Retina (tissue), 1 donor: ENCODE measurements at regions not wholly inside any gene's neighbourhood (a gene's known extent, or its start where the extent isn't known, plus 50 kb on each side); places are given as distances from the start of the nearest gene placed in this dataset.
"Not testable (repeated sequence)": the region's sequence is repeated elsewhere in the genome, so short reads cannot be mapped to it uniquely, and the experiment has no call there.

ENCODE experiments used
- DNase-seq: peaks from one replicate; pipeline ENCODE4 v3.0.0-alpha.2; 2016

DNA sequence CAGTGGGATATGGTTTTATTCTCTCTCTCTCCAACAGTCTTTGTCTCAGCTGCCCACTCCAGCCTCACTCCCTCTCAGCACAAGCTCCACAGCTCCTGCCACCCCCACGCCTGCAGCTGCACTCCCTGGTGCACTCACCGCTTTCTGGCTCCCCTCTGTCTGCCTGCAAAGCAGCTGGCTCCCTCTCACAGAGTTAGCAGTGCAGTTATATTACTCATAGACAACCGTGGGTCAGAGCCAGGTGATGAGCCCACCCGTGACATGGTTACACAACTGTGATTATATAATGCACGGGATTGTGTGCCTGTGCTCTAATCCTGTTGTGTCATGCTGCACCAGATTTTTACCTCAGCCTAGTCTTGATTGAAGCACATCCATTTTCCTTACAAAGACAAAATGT, 276.9 kb upstream of the CHAC2 start:
- peak; percentile 33 for DNase-seq

DNA sequence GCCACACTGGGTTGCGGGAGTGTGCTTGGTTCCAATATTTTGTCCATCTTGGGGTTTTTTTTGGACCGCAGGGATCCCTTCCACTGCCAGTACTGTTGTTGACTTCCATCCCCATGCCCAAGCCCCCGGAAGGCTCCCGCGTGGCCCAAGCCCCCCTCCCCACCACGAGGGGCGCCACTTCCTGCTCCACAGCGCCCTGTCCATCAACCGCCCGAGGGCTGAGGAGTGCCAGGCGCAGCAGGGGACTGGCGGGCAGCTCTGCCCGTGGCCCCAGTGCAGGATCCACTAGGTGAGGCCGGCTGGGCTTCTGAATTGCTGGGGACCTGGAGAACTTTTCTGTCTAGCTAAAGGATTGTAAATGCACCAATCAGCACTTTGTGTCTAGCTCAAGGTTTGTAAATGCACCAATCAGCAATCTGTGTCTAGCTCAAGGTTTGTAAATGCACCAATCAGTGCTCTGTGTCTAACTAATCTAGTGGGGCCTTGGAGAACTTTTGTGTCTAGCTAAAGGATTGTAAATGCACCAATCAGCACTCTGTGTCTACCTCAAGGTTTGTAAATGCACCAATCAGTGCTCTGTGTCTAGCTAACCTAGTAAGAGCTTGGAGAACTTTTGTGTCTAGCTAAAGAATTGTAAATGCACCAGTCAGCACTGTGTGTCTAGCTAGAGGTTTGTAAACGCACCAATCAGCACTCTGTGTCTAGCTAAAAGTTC, 281.3 kb upstream of the CHAC2 start:
- DNase-seq, result not testable (repeated sequence)

DNA sequence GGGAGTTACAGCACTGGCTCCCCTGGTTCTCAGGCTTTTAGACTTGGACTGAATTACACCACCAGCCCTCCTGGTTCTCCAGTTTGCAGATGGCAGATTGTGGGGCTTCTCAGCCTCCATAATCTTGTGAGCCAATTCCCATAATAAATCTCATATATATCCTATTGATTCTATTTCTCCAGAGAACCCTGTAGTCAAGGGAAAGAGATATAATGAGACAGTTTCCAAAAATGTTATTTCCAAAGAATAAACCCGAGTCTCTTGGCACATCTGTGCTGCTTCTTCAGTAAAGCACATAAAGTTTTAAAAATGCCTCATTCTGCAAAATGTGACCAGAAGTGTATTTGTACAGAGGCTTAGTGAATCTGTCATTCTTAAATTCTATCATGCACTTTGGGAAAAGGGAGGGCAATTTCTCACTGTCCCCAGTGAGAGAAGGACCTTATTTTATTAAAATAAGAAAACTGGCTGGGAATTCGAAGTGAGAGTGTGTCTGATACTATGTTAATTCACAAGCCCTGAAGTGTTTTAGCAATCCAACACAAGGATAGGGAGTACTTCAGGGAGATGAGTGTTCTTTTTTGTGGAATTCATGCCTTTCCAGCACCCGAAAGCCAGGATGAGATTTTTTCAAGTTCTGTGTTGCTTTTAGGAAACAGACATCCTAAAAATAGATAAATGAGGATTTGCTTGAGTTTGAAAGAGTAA, 282.4 kb upstream of the CHAC2 start:
- no peak for DNase-seq

DNA sequence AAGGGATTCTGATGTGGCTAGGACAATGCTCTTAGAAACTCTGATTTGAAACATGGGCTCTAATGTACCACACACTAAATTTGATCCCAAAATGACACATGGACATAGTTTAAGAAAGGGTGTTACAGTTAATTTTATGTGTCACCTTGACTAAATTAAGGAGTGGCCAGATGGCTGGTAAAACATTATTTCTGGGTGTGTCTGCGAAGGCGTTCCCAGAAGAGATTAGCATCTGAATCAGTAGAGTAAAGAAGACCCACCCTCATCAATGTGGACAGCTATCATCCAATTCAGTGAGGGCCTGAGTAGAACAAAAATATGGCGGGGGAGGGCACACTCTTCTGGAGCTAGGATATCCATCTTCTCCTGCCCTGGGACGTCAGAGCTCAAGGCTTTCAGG, 283.1 kb upstream of the CHAC2 start:
- no peak for DNase-seq

DNA sequence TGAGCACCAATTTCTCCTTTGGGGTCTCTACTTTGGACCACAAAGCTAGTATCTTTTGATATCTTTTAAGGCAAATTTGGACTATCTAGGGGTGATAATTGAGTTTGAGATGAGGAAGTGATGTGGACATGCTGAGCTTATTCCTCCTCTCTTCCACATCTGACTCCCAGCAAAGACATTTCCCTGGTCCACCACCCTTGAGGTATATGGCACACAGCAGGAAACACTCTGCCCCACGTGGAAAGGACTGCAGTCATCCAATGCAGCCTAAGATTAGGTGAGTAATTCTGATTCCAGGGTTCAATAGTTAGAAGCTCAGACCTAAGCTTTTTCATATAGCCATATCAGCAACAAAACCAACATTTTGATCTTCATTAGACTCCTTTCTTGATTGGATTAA, 290.1 kb upstream of the CHAC2 start:
- DNase-seq, result no peak

DNA sequence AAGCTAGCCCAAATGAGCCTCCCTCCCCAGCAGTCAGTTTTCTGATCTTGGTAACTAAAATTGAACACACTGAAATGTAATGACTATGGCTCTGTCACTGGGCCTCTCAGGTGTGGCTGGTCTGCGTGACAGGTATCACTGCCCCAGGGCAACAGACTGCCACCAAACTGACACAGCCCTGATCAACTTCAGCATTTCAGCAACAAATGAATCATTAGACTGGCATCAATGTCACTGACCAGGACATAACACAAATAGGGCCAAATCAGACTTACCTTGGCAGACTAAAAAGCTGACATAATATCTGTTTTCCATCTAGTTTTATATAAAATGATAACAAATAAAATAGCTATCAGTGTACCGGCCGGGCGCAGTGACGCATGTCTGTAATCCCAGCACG, 290.8 kb upstream of the CHAC2 start:
- DNase-seq, result no peak

DNA sequence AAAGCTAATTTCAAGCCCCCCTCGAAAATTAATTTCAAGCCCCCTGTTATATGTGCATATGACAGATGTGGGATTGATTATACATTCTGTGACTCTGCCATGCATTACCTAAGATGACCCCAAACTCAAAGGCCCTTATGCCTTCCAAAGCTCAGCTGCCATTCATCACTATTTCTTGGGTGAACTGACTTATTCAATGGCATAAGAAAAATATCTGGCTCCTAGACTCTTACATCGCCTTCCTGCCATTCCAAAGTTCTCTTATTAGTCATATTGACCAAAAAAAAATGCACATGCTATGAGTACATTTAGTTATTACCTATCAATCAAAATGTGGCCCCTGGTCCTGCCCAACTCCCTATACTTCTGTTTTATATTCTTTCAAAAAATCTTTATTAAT, 291.8 kb upstream of the CHAC2 start:
- DNase-seq, result no peak

DNA sequence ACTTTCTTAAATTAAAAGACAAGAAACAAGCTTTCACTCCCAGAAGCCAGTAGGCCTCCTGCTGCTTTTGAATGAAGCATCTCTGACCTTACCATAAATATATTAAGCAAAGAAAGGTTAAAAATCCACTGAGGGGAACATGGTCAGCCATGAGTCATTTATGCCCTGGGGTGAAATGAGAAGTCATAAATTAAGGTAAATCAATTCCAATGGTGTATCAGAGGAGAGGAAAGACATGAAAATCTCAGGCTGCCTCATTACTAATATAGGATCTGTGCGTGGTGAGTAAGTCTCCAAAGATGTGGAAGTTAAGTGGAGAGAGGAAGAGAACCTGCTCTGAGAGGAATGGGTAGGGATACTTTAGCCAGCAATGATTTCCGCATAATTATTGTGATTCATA, 292.3 kb upstream of the CHAC2 start:
- no peak for DNase-seq

DNA sequence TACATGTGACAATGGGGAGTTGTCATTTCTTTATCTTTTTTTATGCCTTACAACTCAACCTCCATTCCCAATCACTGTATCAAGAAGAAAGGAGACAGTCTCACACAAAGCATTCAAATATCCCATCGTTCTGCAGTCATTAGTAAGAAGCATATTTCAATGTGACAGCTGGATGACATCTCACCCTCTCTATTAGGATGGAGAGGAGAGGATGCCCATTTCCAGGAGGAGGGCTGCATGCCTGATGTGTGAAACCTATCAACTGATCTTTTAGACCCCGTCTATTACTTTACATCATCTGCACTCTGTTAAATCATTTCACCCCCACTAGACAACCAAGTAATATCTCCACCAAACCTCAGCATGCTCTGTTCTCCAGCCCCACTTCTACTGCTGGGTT, 292.7 kb upstream of the CHAC2 start:
- no peak for DNase-seq

DNA sequence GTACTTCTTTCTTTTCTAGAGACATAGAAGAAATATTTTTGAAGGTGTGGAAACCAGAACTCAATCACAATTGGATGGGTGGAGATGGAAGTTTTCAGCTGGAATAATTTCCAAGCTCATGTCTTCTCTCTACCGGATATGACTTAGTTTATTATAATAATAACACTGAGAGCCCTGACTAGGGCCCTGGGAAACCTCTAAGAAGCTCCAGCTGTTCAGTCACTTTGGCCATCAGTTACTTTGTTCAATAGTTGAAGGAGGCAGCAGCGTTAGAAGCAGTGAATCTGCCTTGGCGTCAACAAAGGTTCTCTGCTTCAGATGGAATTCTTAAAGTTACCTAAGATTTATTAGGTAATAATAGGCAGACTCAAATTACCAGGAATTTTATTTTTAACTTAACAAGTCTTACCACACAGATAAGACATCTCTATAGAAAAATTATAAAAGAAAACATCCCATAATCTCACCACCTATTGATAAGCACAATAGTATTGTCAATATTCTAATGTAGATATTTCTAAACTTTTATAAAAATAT, 293.8 kb upstream of the CHAC2 start:
- no peak for DNase-seq

DNA sequence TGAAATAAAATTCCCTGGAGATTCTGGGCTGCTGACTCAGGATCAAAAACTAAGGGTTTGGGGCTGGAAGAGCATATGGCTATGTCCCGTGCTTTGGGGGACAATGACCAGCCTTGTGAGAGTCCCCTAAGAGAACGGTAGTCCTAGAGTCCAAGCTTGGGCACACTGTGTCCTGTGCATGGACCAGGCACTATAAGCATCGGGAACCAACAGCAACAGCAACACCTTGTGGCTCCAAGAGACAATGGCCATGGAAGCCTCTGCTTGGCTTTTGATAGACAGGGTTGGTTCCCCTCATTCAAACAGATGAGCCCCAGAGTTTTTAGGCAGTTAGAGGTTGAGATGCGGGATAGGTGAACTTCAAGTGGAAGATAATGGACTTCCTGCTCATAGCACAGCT, 294.4 kb upstream of the CHAC2 start:
- DNase-seq, result no peak

DNA sequence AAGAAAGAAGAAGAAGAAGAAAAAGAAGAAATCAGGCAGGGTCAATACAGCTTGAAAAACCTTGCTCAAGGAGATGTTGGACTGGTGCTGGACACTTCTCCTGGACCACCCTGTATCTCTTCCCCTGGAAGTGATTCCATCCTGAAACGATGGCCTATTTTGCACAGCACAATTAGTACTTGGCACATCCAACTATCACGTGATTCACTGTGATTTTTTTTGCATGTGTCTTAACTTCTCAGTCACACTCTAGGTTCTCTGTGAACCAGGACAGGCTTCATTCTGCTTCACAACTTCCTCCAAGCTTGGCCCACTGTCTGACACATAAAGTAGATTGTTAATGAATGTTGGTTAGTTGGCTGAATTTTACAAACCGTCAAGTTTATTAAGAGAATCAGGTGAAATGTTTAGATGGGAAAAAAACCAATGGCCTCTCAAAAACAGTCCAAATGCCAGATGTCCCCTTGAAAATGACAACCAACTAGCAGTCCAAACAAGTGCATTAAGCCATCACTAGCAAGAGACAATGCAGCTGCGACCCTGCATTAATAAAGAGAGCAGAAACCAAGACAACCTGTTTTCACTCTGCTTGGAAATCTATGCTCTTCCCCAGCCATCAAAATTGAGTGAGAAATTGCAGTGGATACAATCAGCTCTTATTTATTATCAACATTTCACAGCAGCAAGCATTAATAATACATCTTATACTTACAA, 300.0 kb upstream of the CHAC2 start:
- peak; percentile 36 for DNase-seq

DNA sequence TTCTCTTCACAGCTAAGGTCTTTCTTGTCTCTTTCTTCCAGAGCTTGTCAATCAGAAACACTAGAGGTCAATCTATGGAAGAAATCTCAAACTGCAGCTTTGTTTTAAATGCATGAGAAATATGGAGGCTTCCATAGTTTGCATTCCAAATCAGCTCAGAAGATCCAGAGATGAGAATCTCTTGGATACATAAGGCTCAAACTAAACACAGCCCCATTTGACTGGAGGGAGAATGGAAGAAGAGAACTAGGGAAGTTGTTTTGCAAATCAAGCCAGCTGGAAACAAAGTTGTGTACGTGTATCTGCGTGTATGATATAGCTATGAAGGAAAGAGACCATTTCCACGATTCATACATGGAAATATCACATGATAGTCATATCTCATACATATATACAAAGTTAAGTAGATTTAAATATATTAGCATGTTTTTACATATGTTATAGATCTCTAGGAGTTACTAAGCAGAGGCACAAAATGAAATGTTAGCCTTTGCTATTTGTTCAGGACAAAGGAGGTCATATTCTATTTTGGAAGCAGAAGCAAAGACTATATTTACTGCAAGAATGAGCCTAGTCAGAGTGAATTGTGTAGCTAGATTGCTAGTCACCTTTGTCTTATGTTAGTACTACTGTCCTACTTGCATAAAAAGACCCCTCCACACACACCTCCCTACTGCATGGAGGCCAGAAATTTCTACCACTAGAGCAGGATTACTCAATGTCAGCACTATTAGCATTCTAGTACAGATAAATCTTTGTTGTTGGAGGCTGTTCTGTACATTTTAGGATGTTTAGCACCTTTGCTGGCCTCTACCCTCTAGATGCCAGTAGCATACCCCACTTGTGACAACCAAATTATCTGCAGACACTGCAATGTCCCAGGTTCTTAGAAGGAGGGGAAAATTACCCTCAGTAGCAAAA, 303.5 kb upstream of the CHAC2 start:
- no peak for DNase-seq

DNA sequence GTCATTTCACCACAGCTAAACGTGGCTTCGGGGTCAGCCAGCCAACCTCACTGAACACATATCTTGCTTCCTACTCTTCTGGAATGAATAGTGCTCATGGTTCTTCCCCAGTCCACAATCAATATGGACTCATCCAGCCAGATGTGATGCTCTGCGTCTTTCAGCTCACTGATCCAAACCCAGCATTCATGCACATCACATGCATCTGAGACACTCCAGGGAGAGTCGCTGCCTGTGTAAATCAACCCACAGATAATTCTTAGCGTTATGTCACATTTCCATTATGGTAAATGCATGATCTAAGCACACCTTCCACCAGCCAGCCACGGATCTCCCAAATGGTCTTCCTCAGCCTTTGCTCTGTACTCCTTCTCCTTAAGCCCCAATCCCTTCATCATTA, 306.7 kb upstream of the CHAC2 start:
- DNase-seq, result peak; percentile 22

DNA sequence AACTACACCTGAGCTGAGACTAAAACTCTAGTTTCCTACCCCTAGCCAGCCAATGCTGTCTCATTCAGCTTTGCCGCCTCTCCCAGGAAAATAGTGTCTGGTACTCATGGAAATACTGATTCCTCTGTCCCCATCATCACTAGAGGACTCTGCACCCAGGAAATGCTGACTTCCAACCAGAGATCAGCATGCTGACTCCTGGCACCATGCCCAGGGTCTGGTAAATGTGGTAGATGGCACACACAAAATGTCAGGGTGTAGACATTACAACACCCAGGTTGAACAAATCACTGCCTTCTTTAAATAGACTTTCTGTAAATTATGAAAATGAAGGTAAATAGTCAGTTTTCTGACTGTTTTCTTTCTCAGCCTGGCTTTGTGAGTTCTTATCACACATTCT, 307.3 kb upstream of the CHAC2 start:
- DNase-seq, result no peak

DNA sequence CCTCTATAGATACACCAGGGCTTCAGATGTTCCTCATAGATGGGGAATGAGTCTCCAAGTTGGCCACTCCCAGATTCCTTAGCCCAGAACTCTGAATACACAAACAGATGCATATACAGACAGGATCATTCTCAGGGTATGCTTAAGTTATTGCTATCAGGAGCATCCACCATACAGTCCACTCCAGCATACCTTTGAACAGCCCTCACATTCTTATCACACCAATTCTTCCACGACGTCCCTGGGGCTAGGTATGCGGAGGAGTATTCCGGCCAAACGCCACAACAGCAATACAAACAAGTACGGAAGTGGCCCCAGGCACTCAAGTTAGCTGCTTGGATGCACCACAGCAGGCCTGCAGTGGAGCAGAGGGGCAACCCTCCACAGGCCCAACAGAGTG, 312.5 kb upstream of the CHAC2 start:
- no peak for DNase-seq

DNA sequence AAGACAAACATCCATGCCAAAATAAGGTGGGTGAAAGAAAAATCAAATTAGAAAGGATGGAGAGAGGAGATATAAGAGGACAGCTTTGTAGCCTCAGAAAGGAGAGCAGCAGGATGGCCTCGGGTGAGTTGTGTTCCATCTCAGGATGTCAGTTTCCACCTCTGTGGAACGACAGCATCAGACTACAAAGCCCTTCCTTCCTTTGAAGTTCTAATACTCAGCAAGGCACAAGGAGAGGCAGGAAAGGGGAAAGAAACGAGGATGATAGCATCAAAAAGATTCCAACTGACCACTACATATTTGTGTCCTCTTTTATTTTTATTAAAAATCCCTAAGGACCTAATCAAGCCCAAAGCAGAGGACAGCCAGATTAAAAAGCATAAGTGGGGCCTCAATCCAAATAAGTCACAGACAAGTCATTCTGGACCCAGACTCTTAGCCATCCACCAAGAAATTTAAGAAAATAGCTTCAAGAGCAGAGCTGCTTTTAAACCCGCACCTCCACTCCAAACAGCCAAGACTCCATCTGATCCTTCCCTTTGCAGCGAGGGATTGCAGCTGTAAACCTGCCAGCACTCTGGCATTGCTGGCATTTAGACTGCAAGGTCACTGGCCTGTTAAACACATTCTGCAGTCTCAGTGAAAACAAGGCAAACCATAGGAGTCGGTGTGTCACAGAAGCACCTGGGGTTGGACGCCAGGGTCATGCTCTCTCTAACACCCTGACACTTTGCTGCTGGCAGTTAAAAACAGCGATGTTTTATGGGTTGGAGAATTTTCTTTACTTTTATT, 314.5 kb upstream of the CHAC2 start:
- DNase-seq, result peak; percentile 11

DNA sequence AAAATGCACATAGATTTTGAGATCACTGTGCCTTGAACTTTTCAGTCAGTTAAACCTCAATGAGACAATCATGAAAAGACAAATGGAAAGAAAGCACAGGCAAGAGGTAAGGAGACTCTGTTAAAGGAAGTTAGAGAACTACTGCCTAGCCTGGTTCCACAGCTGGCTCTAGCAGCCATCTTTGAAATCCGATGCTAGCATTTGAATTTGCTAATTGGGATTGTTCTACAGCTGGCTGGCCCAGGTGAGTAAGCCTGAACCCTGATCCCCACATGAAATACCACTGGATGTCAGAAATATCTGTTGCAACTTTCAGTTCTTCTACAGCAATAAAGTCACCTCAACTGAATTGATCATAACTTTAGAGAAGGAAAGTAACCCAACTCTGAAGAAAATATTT, 315.2 kb upstream of the CHAC2 start:
- no peak for DNase-seq

DNA sequence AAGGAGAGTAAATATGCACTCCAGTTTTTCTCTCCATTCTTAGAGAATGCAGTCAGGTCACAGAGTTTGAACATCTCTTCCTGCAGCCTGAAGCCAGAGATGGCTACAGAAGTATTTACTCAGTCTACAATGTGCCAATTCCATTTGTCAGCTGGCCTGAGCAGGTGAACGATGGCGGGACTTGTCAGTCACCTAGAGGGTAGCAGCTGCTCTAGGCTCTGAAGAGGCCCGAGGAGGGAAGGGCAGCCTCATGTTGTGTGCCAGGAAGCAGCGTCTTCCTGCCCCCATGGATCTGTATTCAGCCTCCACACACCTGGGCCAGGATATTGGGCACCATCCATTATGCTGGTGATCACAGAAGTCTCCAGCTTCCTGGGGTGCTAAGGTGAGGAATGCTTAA, 316.7 kb upstream of the CHAC2 start:
- no peak for DNase-seq

DNA sequence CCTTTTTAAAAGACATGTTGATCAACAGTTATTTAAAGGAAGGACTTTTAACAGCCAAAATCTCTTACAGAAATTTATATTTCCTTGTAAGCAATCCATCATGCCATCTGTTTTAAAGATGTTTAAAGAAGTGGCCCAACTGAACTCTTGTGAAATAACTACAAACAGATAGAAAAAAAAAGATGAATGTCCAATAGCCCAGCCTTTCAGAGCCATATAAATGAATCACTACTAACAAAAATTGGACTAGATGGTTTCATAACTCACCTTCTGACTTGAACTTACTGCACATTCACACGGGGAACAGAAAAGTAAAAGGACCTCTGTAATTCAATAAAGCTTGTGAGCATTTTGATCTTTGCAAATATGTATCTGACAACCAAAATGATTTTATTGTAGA, 319.0 kb upstream of the CHAC2 start:
- no peak for DNase-seq

DNA sequence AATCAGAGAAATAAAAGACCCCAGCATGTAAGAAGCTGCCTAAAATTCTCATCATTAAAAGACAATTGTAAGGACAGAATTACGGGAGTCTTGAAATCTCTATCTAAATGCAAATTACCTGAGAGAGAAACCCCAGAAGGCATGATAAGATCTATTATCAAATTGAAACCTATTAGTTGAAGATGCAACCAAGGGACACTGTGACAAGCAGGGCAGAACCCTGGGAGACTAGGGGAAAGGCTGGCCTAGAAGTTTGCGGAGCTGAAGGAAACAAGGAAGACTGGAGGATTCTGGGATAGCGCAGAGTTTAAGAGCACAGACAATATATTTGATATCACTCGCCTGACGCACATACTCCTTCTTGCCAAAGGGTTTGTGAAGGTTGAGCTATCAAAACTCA, 319.5 kb upstream of the CHAC2 start:
- no peak for DNase-seq
